ENCODE measurements at regions not wholly inside any gene's neighbourhood (a gene's known extent, or its start where the extent isn't known, plus 50 kb on each side); places are given as distances from the start of the nearest gene placed in this dataset.

DNA sequence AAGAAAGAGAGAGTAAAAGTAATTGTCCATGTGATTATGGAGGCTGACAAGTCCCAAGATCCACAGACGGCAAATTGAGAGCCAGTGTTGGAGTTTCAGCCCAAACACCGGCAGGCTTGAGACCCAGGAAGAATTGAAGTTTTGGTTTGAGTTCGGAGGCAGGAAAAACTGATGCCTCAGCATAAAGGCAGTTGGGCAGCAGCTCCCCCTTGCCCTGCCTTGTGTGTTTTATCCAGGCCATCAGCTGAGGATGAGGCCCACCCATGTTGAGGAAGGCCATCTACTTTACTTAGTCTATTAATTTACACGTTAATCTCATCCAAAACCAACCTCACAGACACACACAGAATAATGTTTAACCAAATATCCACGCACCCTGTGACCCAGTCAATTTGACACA lies 64.6 kb upstream of the SERPINE2 start:
- H3K9me3 ChIP-seq (ENCODE audit: low read length), result no peaks in the 10 kb centered on the region
- H3K79me2 ChIP-seq (replicated peaks; ENCODE audit: insufficient read depth, low read length), result no peaks in the 10 kb centered on the region
- no peaks in the 10 kb centered on the region for H3K9me2 ChIP-seq (ENCODE audit: insufficient read depth, low read length)
- H3K27ac ChIP-seq (ENCODE audit: low read length), result no peak overlapping the region
- H3K36me3 ChIP-seq (ENCODE audit: insufficient read depth, low read length), result no peaks in the 10 kb centered on the region
- H3K9ac ChIP-seq (ENCODE audit: low read length), result no peak overlapping the region
- H3K4me2 ChIP-seq (ENCODE audit: low read length), result no peak overlapping the region
- no peak overlapping the region for H2AFZ ChIP-seq (ENCODE audit: low read depth, low read length)
- no peaks in the 10 kb centered on the region for H3K27me3 ChIP-seq (ENCODE audit: insufficient read depth, low read depth, low read length)
- H4K20me1 ChIP-seq (ENCODE audit: insufficient read depth), result no peaks in the 10 kb centered on the region
- H3F3A ChIP-seq (ENCODE audit: insufficient read depth, low read length, poor library complexity, severe bottlenecking), result no peaks in the 10 kb centered on the region
- TF ChIP-seq TAF1 (IDR thresholded peaks at IDR 0.05; ENCODE audit: low read depth) (no peak), EP300 (conservative IDR thresholded peaks at IDR 0.05; ENCODE audit: poor library complexity, severe bottlenecking) (no peak), SMC3 (conservative IDR thresholded peaks at IDR 0.05; ENCODE audit: poor library complexity) (no peak), POLR2AphosphoS5 (IDR thresholded peaks at IDR 0.05) (no peak), EZH2 (IDR thresholded peaks at IDR 0.05; ENCODE audit: borderline replicate concordance, insufficient read depth, low read length, poor library complexity, severe bottlenecking) (no peak), MXI1 (conservative IDR thresholded peaks at IDR 0.05; ENCODE audit: poor library complexity, severe bottlenecking) (no peak), RAD21 (conservative IDR thresholded peaks at IDR 0.05) (no peak)
- TF ChIP-seq, protein P1, sequence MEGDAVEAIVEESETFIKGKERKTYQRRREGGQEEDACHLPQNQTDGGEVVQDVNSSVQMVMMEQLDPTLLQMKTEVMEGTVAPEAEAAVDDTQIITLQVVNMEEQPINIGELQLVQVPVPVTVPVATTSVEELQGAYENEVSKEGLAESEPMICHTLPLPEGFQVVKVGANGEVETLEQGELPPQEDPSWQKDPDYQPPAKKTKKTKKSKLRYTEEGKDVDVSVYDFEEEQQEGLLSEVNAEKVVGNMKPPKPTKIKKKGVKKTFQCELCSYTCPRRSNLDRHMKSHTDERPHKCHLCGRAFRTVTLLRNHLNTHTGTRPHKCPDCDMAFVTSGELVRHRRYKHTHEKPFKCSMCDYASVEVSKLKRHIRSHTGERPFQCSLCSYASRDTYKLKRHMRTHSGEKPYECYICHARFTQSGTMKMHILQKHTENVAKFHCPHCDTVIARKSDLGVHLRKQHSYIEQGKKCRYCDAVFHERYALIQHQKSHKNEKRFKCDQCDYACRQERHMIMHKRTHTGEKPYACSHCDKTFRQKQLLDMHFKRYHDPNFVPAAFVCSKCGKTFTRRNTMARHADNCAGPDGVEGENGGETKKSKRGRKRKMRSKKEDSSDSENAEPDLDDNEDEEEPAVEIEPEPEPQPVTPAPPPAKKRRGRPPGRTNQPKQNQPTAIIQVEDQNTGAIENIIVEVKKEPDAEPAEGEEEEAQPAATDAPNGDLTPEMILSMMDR (IDR thresholded peaks at IDR 0.05; ENCODE audit: poor library complexity, severe bottlenecking), result no peak
- TF ChIP-seq, protein P2, sequence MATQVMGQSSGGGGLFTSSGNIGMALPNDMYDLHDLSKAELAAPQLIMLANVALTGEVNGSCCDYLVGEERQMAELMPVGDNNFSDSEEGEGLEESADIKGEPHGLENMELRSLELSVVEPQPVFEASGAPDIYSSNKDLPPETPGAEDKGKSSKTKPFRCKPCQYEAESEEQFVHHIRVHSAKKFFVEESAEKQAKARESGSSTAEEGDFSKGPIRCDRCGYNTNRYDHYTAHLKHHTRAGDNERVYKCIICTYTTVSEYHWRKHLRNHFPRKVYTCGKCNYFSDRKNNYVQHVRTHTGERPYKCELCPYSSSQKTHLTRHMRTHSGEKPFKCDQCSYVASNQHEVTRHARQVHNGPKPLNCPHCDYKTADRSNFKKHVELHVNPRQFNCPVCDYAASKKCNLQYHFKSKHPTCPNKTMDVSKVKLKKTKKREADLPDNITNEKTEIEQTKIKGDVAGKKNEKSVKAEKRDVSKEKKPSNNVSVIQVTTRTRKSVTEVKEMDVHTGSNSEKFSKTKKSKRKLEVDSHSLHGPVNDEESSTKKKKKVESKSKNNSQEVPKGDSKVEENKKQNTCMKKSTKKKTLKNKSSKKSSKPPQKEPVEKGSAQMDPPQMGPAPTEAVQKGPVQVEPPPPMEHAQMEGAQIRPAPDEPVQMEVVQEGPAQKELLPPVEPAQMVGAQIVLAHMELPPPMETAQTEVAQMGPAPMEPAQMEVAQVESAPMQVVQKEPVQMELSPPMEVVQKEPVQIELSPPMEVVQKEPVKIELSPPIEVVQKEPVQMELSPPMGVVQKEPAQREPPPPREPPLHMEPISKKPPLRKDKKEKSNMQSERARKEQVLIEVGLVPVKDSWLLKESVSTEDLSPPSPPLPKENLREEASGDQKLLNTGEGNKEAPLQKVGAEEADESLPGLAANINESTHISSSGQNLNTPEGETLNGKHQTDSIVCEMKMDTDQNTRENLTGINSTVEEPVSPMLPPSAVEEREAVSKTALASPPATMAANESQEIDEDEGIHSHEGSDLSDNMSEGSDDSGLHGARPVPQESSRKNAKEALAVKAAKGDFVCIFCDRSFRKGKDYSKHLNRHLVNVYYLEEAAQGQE (IDR thresholded peaks at IDR 0.05; ENCODE audit: borderline replicate concordance), result no peak
- no peak overlapping the region for H3K4me3 ChIP-seq (ENCODE audit: low read length)

DNA sequence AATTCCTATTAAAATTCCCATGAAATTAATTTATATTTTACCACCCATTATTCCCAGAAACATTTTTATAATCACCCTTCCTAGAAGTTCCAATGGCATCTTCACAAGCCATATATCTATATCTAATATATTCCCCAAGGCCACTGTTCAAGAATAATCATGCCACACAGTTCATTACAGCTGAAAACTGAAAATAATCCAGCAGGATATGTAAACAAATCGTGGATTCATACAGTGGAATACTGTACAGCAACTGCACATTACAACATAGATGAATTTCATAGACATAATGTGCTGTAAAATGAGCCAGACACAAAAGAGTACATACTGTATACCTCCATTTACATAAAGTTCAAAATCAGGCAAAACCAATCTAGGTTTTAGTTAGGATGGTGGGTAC lies 63.9 kb upstream of the SERPINE2 start:
- Histone ChIP-seq H3K27ac (ENCODE audit: low read length) (no peak overlapping the region), H3K9ac (ENCODE audit: low read length) (no peak overlapping the region), H4K20me1 (ENCODE audit: insufficient read depth) (no peaks in the 10 kb centered on the region), H3K4me2 (ENCODE audit: low read length) (no peak overlapping the region), H3K9me2 (ENCODE audit: insufficient read depth, low read length) (no peaks in the 10 kb centered on the region), H2AFZ (ENCODE audit: low read depth, low read length) (no peak overlapping the region), H3K36me3 (ENCODE audit: insufficient read depth, low read length) (no peaks in the 10 kb centered on the region), H3F3A (ENCODE audit: insufficient read depth, low read length, poor library complexity, severe bottlenecking) (no peaks in the 10 kb centered on the region), H3K4me3 (ENCODE audit: low read length) (no peak overlapping the region), H3K27me3 (ENCODE audit: insufficient read depth, low read depth, low read length) (no peaks in the 10 kb centered on the region), H3K79me2 (replicated peaks; ENCODE audit: insufficient read depth, low read length) (no peaks in the 10 kb centered on the region), H3K9me3 (ENCODE audit: low read length) (no peaks in the 10 kb centered on the region)
- TF ChIP-seq, protein P1 (IDR thresholded peaks at IDR 0.05; ENCODE audit: poor library complexity, severe bottlenecking), result no peak
- no peak for TF ChIP-seq SMC3 (conservative IDR thresholded peaks at IDR 0.05; ENCODE audit: poor library complexity)
- no peak for TF ChIP-seq TAF1 (IDR thresholded peaks at IDR 0.05; ENCODE audit: low read depth)
- no peak for TF ChIP-seq EP300 (conservative IDR thresholded peaks at IDR 0.05; ENCODE audit: poor library complexity, severe bottlenecking)
- TF ChIP-seq RAD21 (conservative IDR thresholded peaks at IDR 0.05), result no peak
- TF ChIP-seq MXI1 (conservative IDR thresholded peaks at IDR 0.05; ENCODE audit: poor library complexity, severe bottlenecking), result no peak
- TF ChIP-seq, protein P2 (IDR thresholded peaks at IDR 0.05; ENCODE audit: borderline replicate concordance), result no peak
- TF ChIP-seq POLR2AphosphoS5 (IDR thresholded peaks at IDR 0.05), result no peak
- no peak for TF ChIP-seq EZH2 (IDR thresholded peaks at IDR 0.05; ENCODE audit: borderline replicate concordance, insufficient read depth, low read length, poor library complexity, severe bottlenecking)

All from neural cell (in vitro differentiated cells).